ENCODE measurements at regions not wholly inside any gene's neighbourhood (a gene's known extent, or its start where the extent isn't known, plus 50 kb on each side); places are given as distances from the start of the nearest gene placed in this dataset.
"Not testable (repeated sequence)": the region's sequence is repeated elsewhere in the genome, so short reads cannot be mapped to it uniquely, and the experiment has no call there.

DNA sequence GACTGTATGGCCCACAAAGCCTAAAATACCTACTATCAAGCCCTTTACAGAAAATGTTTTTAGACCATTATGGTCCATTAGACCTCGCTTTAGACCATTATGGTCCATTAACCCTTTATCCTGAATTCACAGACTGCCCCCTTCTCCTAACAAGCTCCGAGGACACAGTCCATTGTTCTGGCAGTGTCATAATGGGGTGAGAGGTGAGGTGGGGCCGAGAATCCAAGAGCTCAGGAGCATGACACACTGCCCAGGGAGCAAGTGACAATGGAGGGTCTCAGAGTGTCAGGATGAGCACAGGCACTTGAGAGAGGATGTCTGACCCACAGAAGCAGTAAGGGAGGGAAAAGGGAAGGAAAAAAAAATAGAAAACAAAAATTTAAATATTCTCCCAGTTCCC is 212.4 kb upstream of the NT5E start:
- Histone ChIP-seq H3K27ac (ENCODE audit: insufficient read depth, low read depth, low read length, poor library complexity, severe bottlenecking) (no peak overlapping the region), H3K36me3 (ENCODE audit: control insufficient read depth, insufficient read depth, low read length) (no peaks in the 10 kb centered on the region), H3K4me3 (ENCODE audit: insufficient read depth, low read depth, low read length) (no peak overlapping the region), H3K27me3 (ENCODE audit: control insufficient read depth, insufficient read depth, low read length, poor library complexity, severe bottlenecking) (no peaks in the 10 kb centered on the region), H3K4me1 (ENCODE audit: control insufficient read depth, insufficient read depth, low read length) (no peaks in the 10 kb centered on the region), H3K9me3 (ENCODE audit: control insufficient read depth, low read length) (no peaks in the 10 kb centered on the region)
- WGBS, 2 experiments, result 85 to 86% methylated on average over 3 of the region's 3 CpGs

GRCh38 chr6:85236636-85237035 is 213.2 kb upstream of the NT5E start:
- H3K27me3 ChIP-seq (ENCODE audit: control insufficient read depth, insufficient read depth, low read length, poor library complexity, severe bottlenecking), result no peaks in the 10 kb centered on the region
- H3K27ac ChIP-seq (ENCODE audit: insufficient read depth, low read depth, low read length, poor library complexity, severe bottlenecking), result no peak overlapping the region
- no peaks in the 10 kb centered on the region for H3K9me3 ChIP-seq (ENCODE audit: control insufficient read depth, low read length)
- 76 to 81% methylated on average over 3 of the region's 3 CpGs for WGBS, 2 experiments
- no peak overlapping the region for H3K4me3 ChIP-seq (ENCODE audit: insufficient read depth, low read depth, low read length)
- no peaks in the 10 kb centered on the region for H3K4me1 ChIP-seq (ENCODE audit: control insufficient read depth, insufficient read depth, low read length)
- H3K36me3 ChIP-seq (ENCODE audit: control insufficient read depth, insufficient read depth, low read length), result no peaks in the 10 kb centered on the region

- not testable (repeated sequence) for H3K27ac ChIP-seq (ENCODE audit: insufficient read depth, low read depth, low read length, poor library complexity, severe bottlenecking); H3K4me3 ChIP-seq (ENCODE audit: insufficient read depth, low read depth, low read length); H3K4me1 ChIP-seq (ENCODE audit: control insufficient read depth, insufficient read depth, low read length); H3K9me3 ChIP-seq (ENCODE audit: control insufficient read depth, low read length); H3K36me3 ChIP-seq (ENCODE audit: control insufficient read depth, insufficient read depth, low read length); H3K27me3 ChIP-seq (ENCODE audit: control insufficient read depth, insufficient read depth, low read length, poor library complexity, severe bottlenecking)
- WGBS, 2 experiments, result 90% methylated on average over 1 of the region's 1 CpG
Measured at GRCh38 chr6:85227345-85227744, 222.5 kb upstream of the NT5E start.

- H3K36me3 ChIP-seq (ENCODE audit: control insufficient read depth, insufficient read depth, low read length); H3K27me3 ChIP-seq (ENCODE audit: control insufficient read depth, insufficient read depth, low read length, poor library complexity, severe bottlenecking); H3K9me3 ChIP-seq (ENCODE audit: control insufficient read depth, low read length); H3K4me1 ChIP-seq (ENCODE audit: control insufficient read depth, insufficient read depth, low read length); H3K4me3 ChIP-seq (ENCODE audit: insufficient read depth, low read depth, low read length); H3K27ac ChIP-seq (ENCODE audit: insufficient read depth, low read depth, low read length, poor library complexity, severe bottlenecking): not testable (repeated sequence)
- WGBS, 2 experiments, result 69 to 71% methylated on average over 5 of the region's 5 CpGs
Measured at GRCh38 chr6:85212794-85213193, 237.1 kb upstream of the NT5E start.

DNA sequence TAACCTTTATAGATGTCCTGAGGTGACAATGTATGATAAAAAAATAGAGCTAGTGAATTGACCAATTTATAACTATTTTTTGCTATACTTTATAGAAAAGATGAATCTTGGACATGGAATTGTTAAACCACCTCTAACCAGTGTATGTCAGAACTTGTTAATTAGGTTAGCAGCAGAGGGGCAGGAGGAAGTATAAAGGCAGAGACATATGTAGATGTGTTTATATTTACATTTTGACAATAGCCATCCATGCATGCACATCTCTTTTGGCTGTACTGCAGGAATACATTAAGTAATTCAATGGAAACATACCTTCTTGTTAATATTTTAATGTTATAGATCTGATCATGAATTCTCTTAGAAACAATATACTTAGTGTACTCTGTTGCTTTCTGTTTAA is 254.6 kb upstream of the NT5E start:
- no peaks in the 10 kb centered on the region for H3K4me1 ChIP-seq (ENCODE audit: control insufficient read depth, insufficient read depth, low read length)
- no peaks in the 10 kb centered on the region for H3K36me3 ChIP-seq (ENCODE audit: control insufficient read depth, insufficient read depth, low read length)

GRCh38 chr6:85193339-85193738 is 256.5 kb upstream of the NT5E start:
- 56 to 58% methylated on average over 3 of the region's 3 CpGs for WGBS, 2 experiments

More for the DNA sequence above, 254.6 kb upstream of the NT5E start:
- no peak overlapping the region for H3K4me3 ChIP-seq (ENCODE audit: insufficient read depth, low read depth, low read length)
- no peaks in the 10 kb centered on the region for H3K27me3 ChIP-seq (ENCODE audit: control insufficient read depth, insufficient read depth, low read length, poor library complexity, severe bottlenecking)
- no peak overlapping the region for H3K27ac ChIP-seq (ENCODE audit: insufficient read depth, low read depth, low read length, poor library complexity, severe bottlenecking)
- no peaks in the 10 kb centered on the region for H3K9me3 ChIP-seq (ENCODE audit: control insufficient read depth, low read length)

DNA sequence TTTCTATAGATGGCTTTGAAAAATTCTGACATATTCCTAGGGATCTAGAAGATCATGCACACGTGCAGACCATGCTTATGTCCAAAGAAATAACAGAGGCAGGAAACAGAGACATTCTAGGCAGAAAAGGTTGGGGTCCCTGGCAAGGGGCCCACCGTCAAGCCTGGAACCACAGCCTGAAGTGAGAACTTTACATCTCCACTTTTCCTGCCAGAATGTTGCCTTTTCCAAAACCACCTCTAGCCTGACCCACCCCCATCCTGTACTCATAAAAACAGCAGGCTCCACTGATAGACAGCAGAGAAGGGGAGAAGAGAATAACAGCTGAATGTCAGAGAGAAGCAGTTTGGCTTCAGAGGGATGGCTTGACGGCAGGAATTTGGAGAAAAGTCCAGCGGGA is 257.3 kb upstream of the NT5E start:
- no peaks in the 10 kb centered on the region for H3K36me3 ChIP-seq (ENCODE audit: control insufficient read depth, insufficient read depth, low read length)
- H3K27me3 ChIP-seq (ENCODE audit: control insufficient read depth, insufficient read depth, low read length, poor library complexity, severe bottlenecking), result no peaks in the 10 kb centered on the region
- WGBS, 2 experiments, result 69 to 71% methylated on average over 4 of the region's 4 CpGs
- no peaks in the 10 kb centered on the region for H3K9me3 ChIP-seq (ENCODE audit: control insufficient read depth, low read length)
- no peak overlapping the region for H3K4me3 ChIP-seq (ENCODE audit: insufficient read depth, low read depth, low read length)
- H3K4me1 ChIP-seq (ENCODE audit: control insufficient read depth, insufficient read depth, low read length), result peaks cover 3% of the 10 kb centered on the region
- H3K27ac ChIP-seq (ENCODE audit: insufficient read depth, low read depth, low read length, poor library complexity, severe bottlenecking), result no peak overlapping the region

More at GRCh38 chr6:85193339-85193738, 256.5 kb upstream of the NT5E start:
- Histone ChIP-seq H3K27me3 (ENCODE audit: control insufficient read depth, insufficient read depth, low read length, poor library complexity, severe bottlenecking) (no peaks in the 10 kb centered on the region), H3K4me3 (ENCODE audit: insufficient read depth, low read depth, low read length) (no peak overlapping the region), H3K4me1 (ENCODE audit: control insufficient read depth, insufficient read depth, low read length) (no peaks in the 10 kb centered on the region), H3K36me3 (ENCODE audit: control insufficient read depth, insufficient read depth, low read length) (no peaks in the 10 kb centered on the region), H3K9me3 (ENCODE audit: control insufficient read depth, low read length) (no peaks in the 10 kb centered on the region), H3K27ac (ENCODE audit: insufficient read depth, low read depth, low read length, poor library complexity, severe bottlenecking) (no peak overlapping the region)

- H3K27ac ChIP-seq (ENCODE audit: insufficient read depth, low read depth, low read length, poor library complexity, severe bottlenecking), result no peak overlapping the region
- no peaks in the 10 kb centered on the region for H3K9me3 ChIP-seq (ENCODE audit: control insufficient read depth, low read length)
- H3K4me1 ChIP-seq (ENCODE audit: control insufficient read depth, insufficient read depth, low read length), result peaks cover 5% of the 10 kb centered on the region
- 90 to 93% methylated on average over 1 of the region's 1 CpG for WGBS, 2 experiments
- H3K4me3 ChIP-seq (ENCODE audit: insufficient read depth, low read depth, low read length), result no peak overlapping the region
- no peaks in the 10 kb centered on the region for H3K36me3 ChIP-seq (ENCODE audit: control insufficient read depth, insufficient read depth, low read length)
- no peaks in the 10 kb centered on the region for H3K27me3 ChIP-seq (ENCODE audit: control insufficient read depth, insufficient read depth, low read length, poor library complexity, severe bottlenecking)
Measured at GRCh38 chr6:85192186-85192585, 257.7 kb upstream of the NT5E start.

GRCh38 chr6:85191656-85192055 is 258.2 kb upstream of the NT5E start:
- no peaks in the 10 kb centered on the region for H3K36me3 ChIP-seq (ENCODE audit: control insufficient read depth, insufficient read depth, low read length)
- H3K4me1 ChIP-seq (ENCODE audit: control insufficient read depth, insufficient read depth, low read length), result peaks cover 5% of the 10 kb centered on the region
- H3K27ac ChIP-seq (ENCODE audit: insufficient read depth, low read depth, low read length, poor library complexity, severe bottlenecking), result no peak overlapping the region
- no peak overlapping the region for H3K4me3 ChIP-seq (ENCODE audit: insufficient read depth, low read depth, low read length)
- 87% methylated on average over 2 of the region's 2 CpGs; no CpG with 5 or more reads in 1 of the 2 experiments for WGBS, 2 experiments
- no peaks in the 10 kb centered on the region for H3K27me3 ChIP-seq (ENCODE audit: control insufficient read depth, insufficient read depth, low read length, poor library complexity, severe bottlenecking)
- H3K9me3 ChIP-seq (ENCODE audit: control insufficient read depth, low read length), result no peaks in the 10 kb centered on the region

DNA sequence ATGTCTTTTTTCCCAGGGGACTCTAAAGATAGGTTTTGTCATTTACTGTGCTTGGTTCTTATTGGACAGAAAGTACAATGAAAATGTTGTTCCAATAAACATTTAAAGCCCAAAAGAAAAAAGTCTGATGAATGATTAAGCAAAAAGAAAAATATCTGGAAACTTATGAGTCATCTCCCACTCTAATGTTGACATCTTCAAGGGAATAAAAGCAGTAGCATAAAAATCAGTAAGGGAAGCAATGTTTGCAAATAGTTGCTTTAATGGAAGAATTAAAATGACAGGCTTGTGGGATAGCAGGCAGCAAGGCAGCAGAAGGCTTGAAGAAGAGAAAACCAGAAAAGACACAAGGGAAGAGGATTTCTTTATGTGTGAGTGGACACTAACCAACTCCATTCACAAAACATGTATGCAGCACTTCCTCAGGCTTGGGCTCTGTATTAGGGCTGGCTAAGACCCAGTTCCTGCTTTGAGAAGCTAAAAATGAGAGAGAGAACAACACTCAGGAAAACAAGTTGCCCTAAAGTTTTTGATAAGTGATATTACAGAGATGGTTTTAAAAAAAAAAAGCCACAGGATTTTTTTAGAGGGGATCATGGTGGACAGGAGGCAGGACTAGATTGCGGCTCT is 263.2 kb upstream of the NT5E start:
- H3K27ac ChIP-seq (ENCODE audit: insufficient read depth, low read depth, low read length, poor library complexity, severe bottlenecking), result no peak overlapping the region
- peaks cover 5% of the 10 kb centered on the region for H3K4me1 ChIP-seq (ENCODE audit: control insufficient read depth, insufficient read depth, low read length)
- H3K4me3 ChIP-seq (ENCODE audit: insufficient read depth, low read depth, low read length), result no peak overlapping the region
- 88 to 94% methylated on average over 1 of the region's 1 CpG for WGBS, 2 experiments
- no peaks in the 10 kb centered on the region for H3K27me3 ChIP-seq (ENCODE audit: control insufficient read depth, insufficient read depth, low read length, poor library complexity, severe bottlenecking)
- H3K36me3 ChIP-seq (ENCODE audit: control insufficient read depth, insufficient read depth, low read length), result no peaks in the 10 kb centered on the region
- no peaks in the 10 kb centered on the region for H3K9me3 ChIP-seq (ENCODE audit: control insufficient read depth, low read length)

GRCh38 chr6:85185977-85186376 is 263.9 kb upstream of the NT5E start:
- Histone ChIP-seq H3K27me3 (ENCODE audit: control insufficient read depth, insufficient read depth, low read length, poor library complexity, severe bottlenecking) (no peaks in the 10 kb centered on the region), H3K4me3 (ENCODE audit: insufficient read depth, low read depth, low read length) (no peak overlapping the region), H3K27ac (ENCODE audit: insufficient read depth, low read depth, low read length, poor library complexity, severe bottlenecking) (no peak overlapping the region), H3K36me3 (ENCODE audit: control insufficient read depth, insufficient read depth, low read length) (no peaks in the 10 kb centered on the region), H3K4me1 (ENCODE audit: control insufficient read depth, insufficient read depth, low read length) (peaks cover 5% of the 10 kb centered on the region), H3K9me3 (ENCODE audit: control insufficient read depth, low read length) (no peaks in the 10 kb centered on the region)
- 93 to 100% methylated on average over 1 of the region's 1 CpG for WGBS, 2 experiments
